Rectal smooth muscle tissue (tissue), 1 donor: ENCODE measurements at regions not wholly inside any gene's neighbourhood (a gene's known extent, or its start where the extent isn't known, plus 50 kb on each side); places are given as distances from the start of the nearest gene placed in this dataset.

Experiments used
- H3K27ac ChIP-seq: one replicate; pipeline ENCODE4 v1.7.0; 2013; ENCODE audit warnings: low read depth, low read length, inconsistent platforms
- H3K27me3 ChIP-seq: one replicate; pipeline ENCODE4 v1.7.0; 2013; ENCODE audit warnings: low read length; ENCODE audit not compliant: control insufficient read depth, insufficient read depth
- H3K36me3 ChIP-seq: one replicate; pipeline ENCODE4 v1.7.0; 2013; ENCODE audit warnings: low read length; ENCODE audit not compliant: control insufficient read depth, insufficient read depth
- H3K4me1 ChIP-seq: one replicate; pipeline ENCODE4 v1.7.0; 2013; ENCODE audit warnings: low read length; ENCODE audit not compliant: control insufficient read depth, insufficient read depth
- H3K4me3 ChIP-seq: one replicate; pipeline ENCODE4 v1.7.0; 2013; ENCODE audit warnings: low read length
- H3K9ac ChIP-seq: one replicate; pipeline ENCODE4 v1.7.0; 2013; ENCODE audit warnings: low read length

DNA sequence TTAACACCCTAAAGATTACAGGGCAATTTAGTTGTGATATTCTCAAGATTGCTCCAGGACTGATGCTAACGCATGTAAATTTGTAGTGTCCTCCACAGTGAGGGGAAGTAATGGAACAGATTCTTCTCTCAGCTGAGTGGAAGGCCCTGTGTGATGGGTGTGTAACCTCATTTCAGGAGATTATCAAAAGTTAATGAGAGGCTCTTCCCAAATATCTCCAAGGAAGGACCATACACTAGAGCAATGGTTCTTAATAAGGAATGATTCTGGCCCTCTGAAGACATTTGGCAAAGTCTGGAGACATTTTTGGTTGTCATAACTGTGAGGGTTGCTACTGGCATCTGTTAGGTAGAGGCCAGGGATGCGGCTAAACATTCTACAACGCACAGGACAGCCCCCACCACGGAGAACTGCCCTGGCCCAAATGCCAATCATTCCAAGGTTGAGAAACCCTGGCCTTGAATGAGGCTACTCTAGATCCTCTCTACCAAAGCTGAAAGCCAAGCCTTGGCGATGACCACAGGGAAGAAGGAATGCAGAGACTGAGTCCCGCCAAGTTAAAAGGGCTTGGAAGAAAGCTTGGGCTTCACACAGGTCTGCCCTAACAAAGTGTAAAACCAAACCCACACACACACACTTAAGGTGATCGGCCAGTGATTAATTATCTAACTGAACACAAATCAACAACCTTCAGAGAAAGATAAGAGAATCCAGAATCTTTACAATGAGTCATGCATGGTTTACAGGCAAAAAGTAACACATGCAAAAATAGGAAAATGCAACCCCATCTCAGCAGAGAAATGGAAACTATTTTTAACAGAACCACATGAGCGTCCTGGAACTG, 135.8 kb downstream of the SYF2 start:
- Histone ChIP-seq H3K36me3 (no peaks in the 10 kb centered on the region), H3K27ac (no peak overlapping the region), H3K27me3 (no peaks in the 10 kb centered on the region), H3K4me1 (no peaks in the 10 kb centered on the region), H3K4me3 (no peak overlapping the region), H3K9ac (no peak overlapping the region)

DNA sequence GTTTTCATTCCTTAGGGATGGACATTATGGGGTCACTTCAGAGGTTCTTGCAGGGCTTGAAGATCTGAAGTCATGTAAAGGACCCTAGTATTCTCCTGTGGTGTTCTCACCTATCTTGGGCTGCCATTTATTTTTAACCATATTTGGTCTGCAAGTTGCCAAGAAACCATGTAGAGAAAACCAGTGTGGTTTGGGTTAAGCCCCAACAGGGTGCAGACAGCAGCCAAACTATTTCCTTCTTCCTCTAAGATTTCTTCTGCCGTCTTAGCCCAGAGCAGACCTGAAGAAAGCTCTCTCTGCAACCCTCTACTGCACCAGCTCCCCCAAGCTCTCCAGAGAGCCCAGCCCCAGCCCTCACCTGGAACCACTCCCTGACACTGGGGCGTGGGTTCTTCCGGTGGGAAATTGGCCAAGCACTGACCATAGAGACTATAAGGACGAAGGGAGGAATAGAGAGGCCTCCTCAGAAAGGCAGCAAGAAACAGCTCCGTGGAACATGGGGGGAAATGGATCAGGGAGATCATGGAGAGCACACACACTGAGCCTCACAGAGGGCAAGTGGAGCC, 136.6 kb downstream of the SYF2 start:
- no peak overlapping the region for H3K9ac ChIP-seq
- H3K27ac ChIP-seq: no peak overlapping the region
- H3K27me3 ChIP-seq: no peaks in the 10 kb centered on the region
- no peak overlapping the region for H3K4me3 ChIP-seq
- H3K36me3 ChIP-seq: no peaks in the 10 kb centered on the region
- no peaks in the 10 kb centered on the region for H3K4me1 ChIP-seq

DNA sequence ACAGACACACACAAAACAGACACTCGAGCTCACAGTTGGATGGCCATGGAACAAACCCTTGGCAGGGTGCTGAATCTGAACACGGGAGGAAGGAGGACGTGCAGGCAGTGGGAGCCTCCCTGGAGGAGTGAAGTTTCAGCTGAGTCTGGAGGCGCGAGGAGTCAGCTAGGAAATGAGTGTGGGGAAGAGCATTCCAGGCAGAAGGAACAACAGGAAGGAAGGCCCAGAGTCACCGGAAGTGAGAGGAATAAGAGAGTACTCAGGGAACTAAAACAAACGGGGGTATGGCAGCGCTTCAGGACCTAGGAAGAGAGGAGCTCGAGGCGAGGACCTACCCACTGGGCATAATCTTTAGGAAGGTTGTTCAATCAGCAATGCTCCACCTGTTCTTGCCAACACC, 137.3 kb downstream of the SYF2 start:
- no peak overlapping the region for H3K9ac ChIP-seq
- no peaks in the 10 kb centered on the region for H3K36me3 ChIP-seq
- H3K4me3 ChIP-seq: no peak overlapping the region
- no peak overlapping the region for H3K27ac ChIP-seq
- H3K27me3 ChIP-seq: no peaks in the 10 kb centered on the region
- no peaks in the 10 kb centered on the region for H3K4me1 ChIP-seq

DNA sequence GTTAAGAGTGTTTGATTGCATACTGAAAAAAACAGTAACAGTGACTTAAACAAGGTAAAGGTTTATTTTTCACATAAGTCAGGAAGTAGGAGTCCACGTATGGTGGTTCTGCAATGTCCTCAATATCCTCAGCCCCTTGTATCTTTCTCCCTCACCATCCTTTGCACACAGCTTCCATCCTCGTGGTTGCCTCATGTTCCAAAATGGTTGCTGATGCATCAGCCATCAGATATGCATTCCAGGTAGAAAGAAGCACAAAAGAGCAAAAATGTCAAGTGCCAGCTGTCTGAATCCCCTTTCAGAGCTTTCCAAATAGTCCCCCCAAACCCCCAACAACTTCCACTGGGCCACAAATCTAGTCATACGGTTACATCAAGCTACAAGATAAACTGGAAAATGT, 138.1 kb downstream of the SYF2 start:
- Histone ChIP-seq H3K36me3 (no peaks in the 10 kb centered on the region), H3K4me3 (no peak overlapping the region), H3K27ac (no peak overlapping the region), H3K27me3 (no peaks in the 10 kb centered on the region), H3K4me1 (no peaks in the 10 kb centered on the region), H3K9ac (no peak overlapping the region)

DNA sequence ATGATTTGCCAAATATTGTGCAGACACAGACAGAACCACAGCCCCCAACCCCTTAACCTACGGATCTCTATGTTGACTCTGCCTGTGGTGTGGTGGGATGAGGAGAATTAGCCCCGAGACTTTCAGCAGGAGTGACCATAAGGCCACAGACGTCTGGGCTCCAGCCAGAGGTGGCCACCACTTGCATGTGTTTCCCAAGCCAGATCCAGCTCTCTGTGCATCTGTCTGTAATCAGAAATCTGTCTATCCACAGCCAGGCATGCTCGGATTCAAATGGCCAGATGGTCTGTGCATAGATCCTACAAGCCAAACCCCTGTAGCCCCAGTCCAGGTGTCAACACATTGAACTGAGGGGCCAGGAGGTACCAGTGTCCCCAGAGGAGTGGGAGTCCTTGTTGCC, 140.6 kb downstream of the SYF2 start:
- H3K27ac ChIP-seq: no peak overlapping the region
- H3K9ac ChIP-seq: no peak overlapping the region
- no peaks in the 10 kb centered on the region for H3K4me1 ChIP-seq
- H3K36me3 ChIP-seq: no peaks in the 10 kb centered on the region
- H3K27me3 ChIP-seq: no peaks in the 10 kb centered on the region
- H3K4me3 ChIP-seq: no peak overlapping the region

DNA sequence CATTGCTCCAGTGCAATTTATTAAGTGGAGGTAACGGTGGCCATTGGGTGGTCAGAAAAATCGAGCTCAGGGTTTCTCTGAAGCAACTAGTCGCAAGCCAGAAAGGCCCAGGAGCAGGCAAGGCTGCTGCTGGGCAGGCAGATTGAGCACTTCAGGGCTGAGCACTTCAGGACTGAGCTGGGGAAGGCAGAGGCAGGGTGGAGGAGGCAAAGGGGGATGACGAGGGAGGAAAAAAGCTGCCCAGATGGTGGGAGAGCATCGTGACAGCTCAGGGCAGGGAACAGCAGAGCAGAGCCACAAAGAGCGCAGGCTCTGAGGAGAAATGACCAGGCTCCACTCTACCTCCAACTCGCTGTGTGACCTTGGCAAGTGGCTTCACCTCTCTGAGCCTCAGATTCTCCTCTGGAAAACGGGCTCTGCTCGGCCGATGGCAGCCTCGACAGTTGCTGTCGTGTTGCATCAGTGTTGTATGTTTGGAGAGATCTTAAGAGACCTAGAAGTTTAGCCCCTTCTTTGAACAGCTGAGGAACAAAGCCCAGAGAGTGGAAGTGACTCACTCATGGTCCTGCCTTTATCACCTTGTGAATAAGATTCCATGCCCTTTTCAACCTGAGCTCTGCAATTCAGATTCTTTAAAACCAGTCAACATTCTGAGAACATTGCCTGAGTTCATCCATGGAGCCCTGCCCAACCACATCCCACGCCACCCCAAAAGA, 141.4 kb downstream of the SYF2 start:
- H3K27me3 ChIP-seq: no peaks in the 10 kb centered on the region
- H3K4me3 ChIP-seq: no peak overlapping the region
- no peaks in the 10 kb centered on the region for H3K4me1 ChIP-seq
- H3K9ac ChIP-seq: no peak overlapping the region
- no peaks in the 10 kb centered on the region for H3K36me3 ChIP-seq
- H3K27ac ChIP-seq: no peak overlapping the region

DNA sequence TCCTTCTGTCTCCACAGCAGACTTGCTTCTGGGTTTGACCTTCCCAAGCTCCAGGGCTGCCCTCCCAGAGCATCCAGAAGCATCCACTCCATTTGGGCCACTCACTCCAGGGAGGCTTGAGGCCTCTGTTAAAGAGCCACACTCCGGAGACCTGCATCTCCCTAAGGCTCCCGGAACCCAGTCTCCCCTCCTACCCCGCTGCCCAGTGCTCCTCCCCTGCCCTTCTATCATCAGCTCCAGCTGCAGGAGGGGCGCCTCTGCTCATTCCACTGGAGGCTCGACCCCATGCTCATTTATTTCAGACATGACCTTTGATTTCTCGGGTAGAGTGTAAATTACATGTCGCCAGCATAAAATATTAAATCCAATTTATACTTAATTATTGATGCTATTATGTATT, 142.5 kb downstream of the SYF2 start:
- Histone ChIP-seq H3K4me3 (no peak overlapping the region), H3K27ac (no peak overlapping the region), H3K9ac (no peak overlapping the region), H3K36me3 (no peaks in the 10 kb centered on the region), H3K4me1 (no peaks in the 10 kb centered on the region), H3K27me3 (no peaks in the 10 kb centered on the region)

DNA sequence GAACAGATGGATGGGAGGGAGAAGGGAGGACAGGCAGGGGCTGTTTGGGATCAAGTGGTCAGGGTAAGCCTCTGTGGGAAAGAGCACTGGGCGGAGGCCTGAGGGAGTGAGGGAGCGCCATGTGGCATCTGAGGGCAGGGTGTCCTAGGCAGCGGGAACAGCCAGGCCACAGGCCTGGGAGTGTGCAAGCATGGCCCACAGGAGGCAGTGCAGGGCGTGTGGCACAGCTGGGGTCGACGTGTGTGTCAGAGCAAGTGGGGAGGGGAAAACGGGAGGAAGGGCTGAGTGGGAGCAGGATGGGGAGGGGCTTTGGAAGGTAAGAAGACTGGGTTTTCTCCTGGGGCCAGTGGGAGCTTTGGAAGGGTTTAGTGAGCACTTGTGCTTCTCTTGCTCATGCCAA, 143.4 kb downstream of the SYF2 start:
- H3K4me3 ChIP-seq: no peak overlapping the region
- H3K27ac ChIP-seq: no peak overlapping the region
- no peaks in the 10 kb centered on the region for H3K27me3 ChIP-seq
- no peaks in the 10 kb centered on the region for H3K4me1 ChIP-seq
- no peak overlapping the region for H3K9ac ChIP-seq
- no peaks in the 10 kb centered on the region for H3K36me3 ChIP-seq

DNA sequence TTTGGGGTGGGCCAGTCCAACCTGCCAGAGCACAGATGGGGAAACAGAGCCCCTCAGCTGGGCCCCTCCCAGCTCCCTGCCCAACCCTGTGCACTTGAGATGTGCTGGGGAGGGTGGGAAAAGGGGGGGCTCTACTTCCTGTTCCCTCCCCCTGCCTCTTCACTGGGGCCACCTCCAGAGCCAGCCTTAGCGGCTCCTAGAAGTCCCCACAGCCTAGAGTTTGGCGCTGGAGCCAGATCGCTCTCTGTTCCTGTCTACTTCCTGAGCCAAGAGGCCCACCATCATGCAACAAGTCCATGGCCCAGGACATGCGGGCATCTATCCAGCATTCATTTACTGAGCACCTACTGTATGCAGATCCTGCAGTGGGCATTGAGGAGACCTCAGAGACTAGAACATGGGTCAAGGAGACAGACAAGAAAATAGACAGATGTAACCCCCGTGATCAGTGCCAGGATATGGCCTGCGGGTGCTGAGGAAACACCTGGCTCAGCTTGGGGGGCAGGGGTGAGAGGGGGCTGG, 144.1 kb downstream of the SYF2 start:
- H3K36me3 ChIP-seq: no peaks in the 10 kb centered on the region
- no peaks in the 10 kb centered on the region for H3K27me3 ChIP-seq
- H3K4me3 ChIP-seq: no peak overlapping the region
- no peaks in the 10 kb centered on the region for H3K4me1 ChIP-seq
- no peak overlapping the region for H3K9ac ChIP-seq
- no peak overlapping the region for H3K27ac ChIP-seq

DNA sequence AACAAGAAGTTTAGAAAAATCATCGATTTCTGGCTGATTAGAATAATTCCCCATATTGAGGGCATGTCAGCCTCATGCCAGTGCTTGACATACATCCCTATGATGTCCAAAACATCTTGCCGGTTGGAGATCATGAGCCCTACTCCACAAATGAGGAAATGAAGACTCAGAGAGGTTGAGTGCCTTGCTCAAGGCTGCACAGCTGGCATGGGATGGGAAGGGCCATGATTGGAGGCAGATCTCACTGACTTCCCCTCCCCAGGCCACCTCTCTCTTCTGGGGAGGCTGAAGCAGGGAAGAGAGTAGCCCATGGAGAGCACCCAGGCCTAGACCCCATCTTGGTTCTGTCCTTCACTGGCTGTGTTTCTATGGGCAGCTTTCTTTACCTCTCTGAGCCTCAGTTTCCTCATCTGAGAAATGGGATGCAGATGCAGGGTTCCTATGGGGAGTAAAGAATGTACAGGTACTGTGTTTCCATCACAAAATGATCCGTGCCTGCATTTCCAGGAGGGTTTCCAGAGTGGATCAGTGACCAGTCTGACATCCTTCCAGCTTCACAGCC, 145.7 kb downstream of the SYF2 start:
- Histone ChIP-seq H3K27me3 (no peaks in the 10 kb centered on the region), H3K27ac (no peak overlapping the region), H3K4me3 (no peak overlapping the region), H3K9ac (no peak overlapping the region), H3K4me1 (no peaks in the 10 kb centered on the region), H3K36me3 (no peaks in the 10 kb centered on the region)

DNA sequence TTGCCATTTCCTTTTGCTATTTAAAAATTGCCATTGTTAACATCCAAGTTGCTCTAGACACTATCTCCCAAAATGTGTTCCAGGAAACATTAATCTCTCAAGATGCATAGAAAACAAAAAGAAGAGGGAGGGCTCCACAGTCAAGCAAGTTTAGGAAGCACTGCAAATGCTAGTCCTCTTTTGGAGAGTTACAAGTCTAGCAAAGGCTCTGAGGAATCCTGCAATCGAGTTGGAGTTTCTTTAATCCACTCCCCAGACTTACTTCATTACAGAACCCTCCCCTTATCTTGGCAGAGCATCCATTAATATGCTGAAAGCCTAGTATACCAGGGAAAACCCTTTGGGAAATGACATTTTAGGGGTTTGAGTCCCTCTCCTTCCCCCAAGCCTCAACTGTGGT, 147.9 kb downstream of the SYF2 start:
- Histone ChIP-seq H3K27me3 (no peaks in the 10 kb centered on the region), H3K9ac (no peak overlapping the region), H3K36me3 (no peaks in the 10 kb centered on the region), H3K4me1 (no peaks in the 10 kb centered on the region), H3K4me3 (no peak overlapping the region), H3K27ac (no peak overlapping the region)

DNA sequence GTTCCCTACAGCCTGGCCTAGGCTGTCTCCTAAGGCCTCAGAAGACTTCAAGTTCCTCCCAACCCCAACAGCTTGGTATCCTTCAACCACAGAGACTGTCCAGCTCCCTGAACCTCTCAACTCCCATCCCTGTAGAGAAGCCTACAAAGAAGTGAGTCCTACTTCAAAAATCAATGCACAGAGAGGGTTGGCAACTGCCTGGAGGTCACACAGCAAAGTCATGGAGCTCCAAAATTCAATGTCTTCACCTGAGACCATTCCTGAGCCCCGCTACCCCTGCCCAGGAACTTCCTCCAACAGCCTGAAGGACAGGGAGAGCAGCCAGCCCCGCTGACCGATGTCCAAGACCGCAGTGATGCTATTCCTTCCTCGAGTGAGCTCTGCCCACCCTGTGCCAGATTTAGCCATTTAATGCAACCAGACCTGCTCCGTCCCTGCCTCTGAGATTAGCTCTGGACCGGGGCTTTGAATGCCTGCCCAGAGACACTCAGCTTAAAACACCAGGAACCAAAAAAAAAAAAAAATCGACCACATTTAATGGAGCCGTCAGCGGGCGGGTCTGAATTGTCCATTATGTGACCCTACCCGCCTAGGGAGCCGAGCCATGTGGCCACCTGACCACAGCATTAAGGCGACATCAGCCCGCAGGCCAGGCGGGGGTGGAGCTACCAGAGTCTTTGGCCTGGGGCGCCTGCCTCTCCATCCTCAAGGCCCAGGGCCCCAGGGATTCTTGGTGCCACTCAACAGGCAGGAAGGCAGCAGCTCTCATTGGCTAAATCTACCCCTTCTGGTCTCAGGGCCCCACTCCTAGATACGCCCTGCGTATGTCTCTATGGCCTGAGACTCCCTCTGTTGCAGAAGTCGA, 148.6 kb downstream of the SYF2 start:
- no peaks in the 10 kb centered on the region for H3K27me3 ChIP-seq
- H3K4me1 ChIP-seq: no peaks in the 10 kb centered on the region
- no peak overlapping the region for H3K4me3 ChIP-seq
- no peak overlapping the region for H3K27ac ChIP-seq
- H3K9ac ChIP-seq: no peak overlapping the region
- no peaks in the 10 kb centered on the region for H3K36me3 ChIP-seq
